Astrocyte (in vitro differentiated cells and primary cell): ENCODE measurements at regions not wholly inside any gene's neighbourhood (a gene's known extent, or its start where the extent isn't known, plus 50 kb on each side); places are given as distances from the start of the nearest gene placed in this dataset.

ENCODE experiments used
- DNase-seq: peaks from one replicate; pipeline ENCODE4 v3.0.0-alpha.2; 2010; ENCODE audit warnings: low read depth
- FAIRE-seq: peaks from 2 replicates; lab custom pipeline; 2011; peaks lifted over from hg19 to GRCh38; lab: Jason Lieb, UNC
- H2AFZ ChIP-seq: 2 replicates; pipeline ENCODE4 v1.6.0; 2012; ENCODE audit warnings: low read depth, low read length, inconsistent platforms
- H3K27ac ChIP-seq: 2 replicates; pipeline ENCODE4 v1.5.1; 2011; ENCODE audit warnings: low read depth, low read length, inconsistent platforms
- H3K27me3 ChIP-seq: 2 replicates; pipeline ENCODE4 v1.6.0; 2011; ENCODE audit warnings: low read length, inconsistent platforms; ENCODE audit not compliant: insufficient read depth
- H3K36me3 ChIP-seq: 2 replicates; pipeline ENCODE4 v1.5.1; 2011; ENCODE audit warnings: low read length, inconsistent platforms; ENCODE audit not compliant: insufficient read depth
- H3K4me1 ChIP-seq: 2 replicates; pipeline ENCODE4 v1.5.1; 2011; ENCODE audit warnings: low read length, inconsistent platforms; ENCODE audit not compliant: insufficient read depth
- H3K4me2 ChIP-seq: 2 replicates; pipeline ENCODE4 v1.6.0; 2012; ENCODE audit warnings: low read length, inconsistent platforms
- H3K4me3 ChIP-seq: 2 replicates; pipeline ENCODE4 v1.5.1; 2011; ENCODE audit warnings: low read depth, mild to moderate bottlenecking, low read length, inconsistent platforms; ENCODE audit not compliant: insufficient read depth
- H3K79me2 ChIP-seq: 2 replicates; pipeline ENCODE4 v1.6.0; 2012; ENCODE audit warnings: mild to moderate bottlenecking, low read length, inconsistent platforms; ENCODE audit not compliant: insufficient read depth
- H3K9ac ChIP-seq: 2 replicates; pipeline ENCODE4 v1.6.0; 2012; ENCODE audit warnings: mild to moderate bottlenecking, low read length, inconsistent platforms
- H3K9me3 ChIP-seq: 2 replicates; pipeline ENCODE4 v1.5.1; 2012; ENCODE audit warnings: low read depth, mild to moderate bottlenecking, low read length, inconsistent platforms; ENCODE audit not compliant: insufficient read depth
- H4K20me1 ChIP-seq: 2 replicates; pipeline ENCODE4 v1.6.0; 2012; ENCODE audit warnings: low read length, inconsistent platforms; ENCODE audit not compliant: insufficient read depth
- H3K27ac Mint-ChIP-seq: one replicate; pipeline ENCODE4 v1.8.0; 2021; ENCODE audit warnings: mild to moderate bottlenecking, mixed read lengths; ENCODE audit not compliant: unreplicated experiment
- H3K27me3 Mint-ChIP-seq: one replicate; pipeline ENCODE4 v1.8.0; 2021; ENCODE audit warnings: low read depth, mixed read lengths; ENCODE audit not compliant: unreplicated experiment
- H3K36me3 Mint-ChIP-seq: one replicate; pipeline ENCODE4 v1.8.0; 2021; ENCODE audit warnings: low read depth, mixed read lengths; ENCODE audit not compliant: unreplicated experiment
- H3K4me1 Mint-ChIP-seq: one replicate; pipeline ENCODE4 v1.8.0; 2021; ENCODE audit warnings: low read depth, mixed read lengths; ENCODE audit not compliant: unreplicated experiment
- H3K4me3 Mint-ChIP-seq: one replicate; pipeline ENCODE4 v1.8.0; 2021; ENCODE audit warnings: mild to moderate bottlenecking, moderate library complexity, mixed read lengths; ENCODE audit not compliant: unreplicated experiment
- H3K9me3 Mint-ChIP-seq: one replicate; pipeline ENCODE4 v1.8.0; 2021; ENCODE audit warnings: mild to moderate bottlenecking, mixed read lengths; ENCODE audit not compliant: unreplicated experiment
- CTCF ChIP-seq: IDR thresholded peaks from 2 replicates; pipeline ENCODE4 v1.5.1; 2011; ENCODE audit warnings: low read depth, mild to moderate bottlenecking, inconsistent platforms, low read length, moderate library complexity; ENCODE audit not compliant: insufficient read depth
- EZH2 ChIP-seq: IDR thresholded peaks from 2 replicates; pipeline ENCODE4 v1.6.1; 2012; ENCODE audit warnings: mild to moderate bottlenecking, low read length, inconsistent platforms; ENCODE audit not compliant: insufficient read depth

GRCh38 chr9:126057121-126057825 lies 269.4 kb upstream of the MVB12B start:
- no peak overlapping the region for H3K27ac Mint-ChIP-seq
- H3K36me3 Mint-ChIP-seq, result no peaks in the 10 kb centered on the region
- H3K4me3 Mint-ChIP-seq, result no peak overlapping the region
- Histone ChIP-seq H3K27me3 (peaks cover 53% of the 10 kb centered on the region), H4K20me1 (no peaks in the 10 kb centered on the region), H3K4me1 (peaks cover 7% of the 10 kb centered on the region), H3K9ac (no peak overlapping the region), H3K79me2 (no peaks in the 10 kb centered on the region), H3K4me2 (no peak overlapping the region), H3K36me3 (no peaks in the 10 kb centered on the region), H3K4me3 (no peak overlapping the region), H2AFZ (no peak overlapping the region), H3K9me3 (no peaks in the 10 kb centered on the region), H3K27ac (no peak overlapping the region)
- peaks cover 5% of the 10 kb centered on the region for H3K4me1 Mint-ChIP-seq
- FAIRE-seq, result no peak
- H3K9me3 Mint-ChIP-seq, result peaks cover 4% of the 10 kb centered on the region
- H3K27me3 Mint-ChIP-seq, result peaks cover 42% of the 10 kb centered on the region
- TF ChIP-seq CTCF, result no peak
- no peak for TF ChIP-seq EZH2
- DNase-seq, result no peak

GRCh38 chr9:126058011-126058531 lies 268.6 kb upstream of the MVB12B start:
- H3K9me3 Mint-ChIP-seq, result peaks cover 4% of the 10 kb centered on the region
- no peak overlapping the region for H3K27ac ChIP-seq

More at GRCh38 chr9:126058011-126058531, 268.6 kb upstream of the MVB12B start:
- peak overlapping the region; percentile 26 for H3K4me2 ChIP-seq
- DNase-seq, result no peak
- H3K27me3 Mint-ChIP-seq, result peaks cover 36% of the 10 kb centered on the region
- no peak overlapping the region for H3K27ac Mint-ChIP-seq
- H3K4me3 Mint-ChIP-seq, result no peak overlapping the region
- H3K27me3 ChIP-seq, result peaks cover 49% of the 10 kb centered on the region
- H4K20me1 ChIP-seq, result no peaks in the 10 kb centered on the region
- H3K4me3 ChIP-seq, result no peak overlapping the region
- H2AFZ ChIP-seq, result no peak overlapping the region
- no peak for FAIRE-seq
- H3K36me3 Mint-ChIP-seq, result peaks cover 2% of the 10 kb centered on the region
- H3K9ac ChIP-seq, result no peak overlapping the region
- H3K4me1 ChIP-seq, result peaks cover 7% of the 10 kb centered on the region
- peaks cover 3% of the 10 kb centered on the region for H3K9me3 ChIP-seq
- H3K79me2 ChIP-seq, result no peaks in the 10 kb centered on the region
- no peak for TF ChIP-seq EZH2
- TF ChIP-seq CTCF, result no peak
- H3K36me3 ChIP-seq, result no peaks in the 10 kb centered on the region
- H3K4me1 Mint-ChIP-seq, result peaks cover 5% of the 10 kb centered on the region
